ENCODE measurements at regions not wholly inside any gene's neighbourhood (a gene's known extent, or its start where the extent isn't known, plus 50 kb on each side); places are given as distances from the start of the nearest gene placed in this dataset.
"Not testable (repeated sequence)": the region's sequence is repeated elsewhere in the genome, so short reads cannot be mapped to it uniquely, and the experiment has no call there.

DNA sequence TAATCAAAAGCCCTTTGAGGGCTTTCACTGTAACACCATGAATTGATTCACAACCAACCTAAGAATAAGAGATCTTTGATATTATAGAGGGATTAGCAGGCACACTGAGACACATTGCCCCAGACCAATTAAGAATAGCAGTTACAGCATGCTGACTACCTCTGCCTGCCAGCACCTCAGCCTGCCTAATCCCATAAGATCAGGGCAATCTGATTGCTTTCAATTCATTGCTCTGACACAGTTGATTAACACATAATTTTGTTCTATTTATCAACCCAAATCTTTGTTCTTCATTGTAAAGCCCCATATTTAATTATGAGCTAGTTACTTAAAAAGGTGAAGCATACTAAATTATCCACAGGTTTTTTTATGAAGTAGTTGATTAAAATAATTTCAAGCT, 548.8 kb upstream of the ZP4 start:
- H3K4me1 ChIP-seq (ENCODE audit: low read length), result no peaks in the 10 kb centered on the region
- H3K9me2 ChIP-seq (replicated peaks; ENCODE audit: insufficient read depth, low read length), result no peaks in the 10 kb centered on the region
- no peak overlapping the region for H3K4me2 ChIP-seq (ENCODE audit: low read depth, low read length)
- H3K79me2 ChIP-seq (ENCODE audit: low read length), result no peaks in the 10 kb centered on the region
- no peaks in the 10 kb centered on the region for H3K36me3 ChIP-seq (replicated peaks; ENCODE audit: insufficient read depth, low read length)
- DNase-seq, result no peak
- no peak overlapping the region for H3K4me3 ChIP-seq (ENCODE audit: low read length)
- no peak overlapping the region for H2AFZ ChIP-seq (ENCODE audit: low read length)
- H4K20me1 ChIP-seq (ENCODE audit: insufficient read depth, low read length), result no peaks in the 10 kb centered on the region
- TF ChIP-seq EZH2phosphoT487 (IDR thresholded peaks at IDR 0.05; ENCODE audit: low read length) (no peak), EZH2 (optimal IDR thresholded peaks at IDR 0.05; ENCODE audit: low read depth, low read length) (no peak)
- TF ChIP-seq, protein P1, sequence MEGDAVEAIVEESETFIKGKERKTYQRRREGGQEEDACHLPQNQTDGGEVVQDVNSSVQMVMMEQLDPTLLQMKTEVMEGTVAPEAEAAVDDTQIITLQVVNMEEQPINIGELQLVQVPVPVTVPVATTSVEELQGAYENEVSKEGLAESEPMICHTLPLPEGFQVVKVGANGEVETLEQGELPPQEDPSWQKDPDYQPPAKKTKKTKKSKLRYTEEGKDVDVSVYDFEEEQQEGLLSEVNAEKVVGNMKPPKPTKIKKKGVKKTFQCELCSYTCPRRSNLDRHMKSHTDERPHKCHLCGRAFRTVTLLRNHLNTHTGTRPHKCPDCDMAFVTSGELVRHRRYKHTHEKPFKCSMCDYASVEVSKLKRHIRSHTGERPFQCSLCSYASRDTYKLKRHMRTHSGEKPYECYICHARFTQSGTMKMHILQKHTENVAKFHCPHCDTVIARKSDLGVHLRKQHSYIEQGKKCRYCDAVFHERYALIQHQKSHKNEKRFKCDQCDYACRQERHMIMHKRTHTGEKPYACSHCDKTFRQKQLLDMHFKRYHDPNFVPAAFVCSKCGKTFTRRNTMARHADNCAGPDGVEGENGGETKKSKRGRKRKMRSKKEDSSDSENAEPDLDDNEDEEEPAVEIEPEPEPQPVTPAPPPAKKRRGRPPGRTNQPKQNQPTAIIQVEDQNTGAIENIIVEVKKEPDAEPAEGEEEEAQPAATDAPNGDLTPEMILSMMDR (IDR thresholded peaks at IDR 0.05; ENCODE audit: low read length), result no peak
- H3K9ac ChIP-seq (ENCODE audit: low read length), result no peak overlapping the region
- no peaks in the 10 kb centered on the region for H3F3A ChIP-seq (ENCODE audit: insufficient read depth, low read length)
- no peaks in the 10 kb centered on the region for H3K27me3 ChIP-seq (replicated peaks; ENCODE audit: insufficient read depth, low read length)
- no peaks in the 10 kb centered on the region for H3K9me3 ChIP-seq (replicated peaks; ENCODE audit: insufficient read depth, low read length)
- H3K27ac ChIP-seq (ENCODE audit: low read length), result no peak overlapping the region

DNA sequence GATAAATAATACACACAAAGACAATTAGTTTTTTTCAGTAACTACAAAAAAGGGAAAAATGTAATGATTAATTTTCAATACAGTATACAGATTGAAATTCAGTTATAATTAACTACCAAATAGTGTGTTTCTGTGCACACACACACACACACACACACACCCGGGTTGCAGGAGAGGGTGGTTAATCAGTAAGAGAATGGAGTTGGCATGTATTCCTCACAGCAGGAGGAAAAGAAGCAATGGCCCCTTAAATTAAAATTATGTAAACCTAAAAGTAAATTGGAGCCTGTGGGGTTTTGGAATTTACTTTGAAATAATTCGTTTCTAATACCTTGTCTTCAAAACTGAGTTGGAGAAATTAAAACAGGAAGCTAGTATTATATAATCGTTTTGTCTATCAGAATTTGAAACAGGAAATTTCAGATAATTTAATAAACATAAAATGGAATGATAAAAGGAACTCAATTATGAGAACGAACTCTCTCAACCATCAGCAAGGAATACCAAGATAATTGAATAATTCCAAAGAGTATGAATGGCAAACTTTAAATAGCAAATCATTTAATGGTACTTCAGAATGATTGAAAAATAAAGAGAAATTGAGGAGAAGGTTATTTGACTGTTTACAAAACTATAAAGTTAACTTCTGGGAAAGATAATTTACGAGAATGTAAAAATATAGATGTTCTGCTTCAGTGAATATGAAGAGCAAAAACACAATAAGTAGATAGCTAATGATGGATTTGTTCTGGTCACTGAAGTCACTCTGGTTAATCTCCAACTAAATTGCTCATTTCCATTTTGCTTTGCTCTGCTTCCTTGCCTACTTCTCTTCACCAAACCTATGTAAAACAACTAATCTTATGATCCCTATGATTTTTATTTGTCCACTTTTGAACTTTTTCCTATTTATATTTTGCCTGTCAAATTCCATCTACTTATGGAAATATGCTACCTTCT, 547.9 kb upstream of the ZP4 start:
- H3K36me3 ChIP-seq (replicated peaks; ENCODE audit: insufficient read depth, low read length), result no peaks in the 10 kb centered on the region
- H3K79me2 ChIP-seq (ENCODE audit: low read length), result no peaks in the 10 kb centered on the region
- no peaks in the 10 kb centered on the region for H3F3A ChIP-seq (ENCODE audit: insufficient read depth, low read length)
- no peaks in the 10 kb centered on the region for H4K20me1 ChIP-seq (ENCODE audit: insufficient read depth, low read length)
- no peak overlapping the region for H3K27ac ChIP-seq (ENCODE audit: low read length)
- no peak overlapping the region for H2AFZ ChIP-seq (ENCODE audit: low read length)
- DNase-seq, result no peak
- no peak overlapping the region for H3K4me2 ChIP-seq (ENCODE audit: low read depth, low read length)
- no peaks in the 10 kb centered on the region for H3K9me3 ChIP-seq (replicated peaks; ENCODE audit: insufficient read depth, low read length)
- no peak overlapping the region for H3K4me3 ChIP-seq (ENCODE audit: low read length)
- no peaks in the 10 kb centered on the region for H3K4me1 ChIP-seq (ENCODE audit: low read length)
- no peaks in the 10 kb centered on the region for H3K27me3 ChIP-seq (replicated peaks; ENCODE audit: insufficient read depth, low read length)
- H3K9me2 ChIP-seq (replicated peaks; ENCODE audit: insufficient read depth, low read length), result no peaks in the 10 kb centered on the region
- TF ChIP-seq EZH2phosphoT487 (IDR thresholded peaks at IDR 0.05; ENCODE audit: low read length), result no peak
- no peak for TF ChIP-seq EZH2 (optimal IDR thresholded peaks at IDR 0.05; ENCODE audit: low read depth, low read length)
- H3K9ac ChIP-seq (ENCODE audit: low read length), result no peak overlapping the region

DNA sequence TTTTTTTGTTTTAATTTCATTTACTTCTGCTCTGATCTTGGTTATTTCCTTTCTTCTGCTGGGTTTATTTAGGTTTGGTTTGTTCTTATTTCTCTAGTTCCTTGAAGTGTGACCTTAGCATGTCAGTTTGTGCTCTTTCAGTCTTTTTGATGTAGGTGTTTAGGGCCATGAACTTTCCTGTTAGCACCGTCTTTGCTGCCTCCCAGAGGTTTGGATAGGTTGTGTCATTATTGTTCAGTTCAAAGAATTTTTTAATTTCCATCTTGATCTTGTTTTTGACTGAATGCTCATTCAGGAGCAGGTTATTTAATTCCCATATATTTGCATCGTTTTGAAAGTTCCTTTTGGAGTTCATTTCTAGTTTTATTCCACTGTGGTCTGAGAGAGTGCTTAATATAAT, 539.0 kb upstream of the ZP4 start:
- not testable (repeated sequence) for H3K79me2 ChIP-seq (ENCODE audit: low read length); H3K9ac ChIP-seq (ENCODE audit: low read length); H3K4me2 ChIP-seq (ENCODE audit: low read depth, low read length); H3K9me2 ChIP-seq (replicated peaks; ENCODE audit: insufficient read depth, low read length); H3K36me3 ChIP-seq (replicated peaks; ENCODE audit: insufficient read depth, low read length); H4K20me1 ChIP-seq (ENCODE audit: insufficient read depth, low read length); H3K9me3 ChIP-seq (replicated peaks; ENCODE audit: insufficient read depth, low read length); H2AFZ ChIP-seq (ENCODE audit: low read length); H3K4me1 ChIP-seq (ENCODE audit: low read length); H3K27me3 ChIP-seq (replicated peaks; ENCODE audit: insufficient read depth, low read length); DNase-seq; H3K4me3 ChIP-seq (ENCODE audit: low read length); H3K27ac ChIP-seq (ENCODE audit: low read length); H3F3A ChIP-seq (ENCODE audit: insufficient read depth, low read length)

DNA sequence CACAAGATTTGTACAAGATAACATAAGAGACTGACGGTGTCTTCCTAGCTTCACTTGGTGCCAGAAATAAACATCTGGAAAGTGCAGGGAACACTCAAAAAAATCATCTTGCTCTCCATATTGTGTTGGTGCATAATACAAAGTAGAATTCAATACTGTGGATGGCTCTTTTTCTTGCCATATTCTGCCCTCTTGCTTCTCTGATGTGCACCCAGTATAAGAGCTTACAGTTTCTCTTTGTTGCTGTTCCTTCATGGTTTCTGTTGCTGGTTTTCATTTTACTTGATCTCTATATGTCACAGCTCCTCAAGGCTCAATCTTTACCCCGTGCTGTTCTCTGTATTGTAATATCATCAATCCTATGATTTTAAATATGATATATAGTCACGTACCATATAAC, 528.5 kb upstream of the ZP4 start:
- TF ChIP-seq, protein P1 (IDR thresholded peaks at IDR 0.05; ENCODE audit: low read length), result no peak
- no peak for TF ChIP-seq EZH2 (optimal IDR thresholded peaks at IDR 0.05; ENCODE audit: low read depth, low read length)
- no peak for TF ChIP-seq EZH2phosphoT487 (IDR thresholded peaks at IDR 0.05; ENCODE audit: low read length)
- Histone ChIP-seq H4K20me1 (ENCODE audit: insufficient read depth, low read length) (no peaks in the 10 kb centered on the region), H3K36me3 (replicated peaks; ENCODE audit: insufficient read depth, low read length) (no peaks in the 10 kb centered on the region), H3F3A (ENCODE audit: insufficient read depth, low read length) (no peaks in the 10 kb centered on the region), H3K4me3 (ENCODE audit: low read length) (no peak overlapping the region), H3K9me2 (replicated peaks; ENCODE audit: insufficient read depth, low read length) (no peaks in the 10 kb centered on the region), H3K9ac (ENCODE audit: low read length) (no peak overlapping the region), H3K4me2 (ENCODE audit: low read depth, low read length) (no peak overlapping the region), H3K9me3 (replicated peaks; ENCODE audit: insufficient read depth, low read length) (no peaks in the 10 kb centered on the region), H3K4me1 (ENCODE audit: low read length) (no peaks in the 10 kb centered on the region), H3K79me2 (ENCODE audit: low read length) (no peaks in the 10 kb centered on the region), H3K27me3 (replicated peaks; ENCODE audit: insufficient read depth, low read length) (no peaks in the 10 kb centered on the region), H2AFZ (ENCODE audit: low read length) (no peak overlapping the region), H3K27ac (ENCODE audit: low read length) (no peak overlapping the region)
- DNase-seq, result no peak

Measured in MM.1S (cell line).